CD4-positive, alpha-beta T cell treated with Interleukin-6 for 4 hours (primary cell): ENCODE measurements at regions not wholly inside any gene's neighbourhood (a gene's known extent, or its start where the extent isn't known, plus 50 kb on each side); places are given as distances from the start of the nearest gene placed in this dataset.
"Not testable (repeated sequence)": the region's sequence is repeated elsewhere in the genome, so short reads cannot be mapped to it uniquely, and the experiment has no call there.

Experiments
- DNase-seq: peaks from one replicate; pipeline ENCODE4 v3.0.0-alpha.2; 2020; ENCODE audit warnings: mixed read lengths

- no peak for DNase-seq
Measured at GRCh38 chr20:24418731-24419130, 50.7 kb upstream of the SYNDIG1 start.

GRCh38 chr20:24417485-24417884 lies 51.9 kb upstream of the SYNDIG1 start:
- DNase-seq, result no peak

- not testable (repeated sequence) for DNase-seq
Measured at GRCh38 chr20:24415444-24415843, 54.0 kb upstream of the SYNDIG1 start.

GRCh38 chr20:24411834-24412216 lies 57.6 kb upstream of the SYNDIG1 start:
- DNase-seq, result no peak

- DNase-seq, result no peak
Measured at GRCh38 chr20:24411003-24411833, 58.2 kb upstream of the SYNDIG1 start.

GRCh38 chr20:24407151-24407550 lies 62.3 kb upstream of the SYNDIG1 start:
- DNase-seq, result no peak

- DNase-seq, result no peak
Measured at GRCh38 chr20:24406750-24407149, 62.7 kb upstream of the SYNDIG1 start.

- DNase-seq, result no peak
Measured at GRCh38 chr20:24406251-24406650, 63.2 kb upstream of the SYNDIG1 start.

GRCh38 chr20:24405810-24406209 lies 63.6 kb upstream of the SYNDIG1 start:
- no peak for DNase-seq

- DNase-seq, result no peak
Measured at GRCh38 chr20:24403406-24403805, 66.0 kb upstream of the SYNDIG1 start.

GRCh38 chr20:24402188-24402587 lies 67.2 kb upstream of the SYNDIG1 start:
- no peak for DNase-seq

- no peak for DNase-seq
Measured at GRCh38 chr20:24395151-24395550, 74.3 kb upstream of the SYNDIG1 start.

- DNase-seq, result no peak
Measured at GRCh38 chr20:24393903-24394302, 75.5 kb upstream of the SYNDIG1 start.

GRCh38 chr20:24392612-24393011 lies 76.8 kb upstream of the SYNDIG1 start:
- DNase-seq, result no peak

GRCh38 chr20:24389686-24390085 lies 79.7 kb upstream of the SYNDIG1 start:
- DNase-seq, result peak; percentile 70

- no peak for DNase-seq
Measured at GRCh38 chr20:24388828-24389380, 80.5 kb upstream of the SYNDIG1 start.

- DNase-seq, result no peak
Measured at GRCh38 chr20:24385547-24385946, 83.9 kb upstream of the SYNDIG1 start.

GRCh38 chr20:24384865-24385264 lies 84.6 kb upstream of the SYNDIG1 start:
- no peak for DNase-seq

- no peak for DNase-seq
Measured at GRCh38 chr20:24382743-24383142, 86.7 kb upstream of the SYNDIG1 start.

- DNase-seq, result no peak
Measured at GRCh38 chr20:24382331-24382730, 87.1 kb upstream of the SYNDIG1 start.

GRCh38 chr20:24381886-24382285 lies 87.5 kb upstream of the SYNDIG1 start:
- DNase-seq, result no peak

GRCh38 chr20:24379484-24379927 lies 89.9 kb upstream of the SYNDIG1 start:
- DNase-seq, result no peak

- DNase-seq, result no peak
Measured at GRCh38 chr20:24378661-24379483, 90.6 kb upstream of the SYNDIG1 start.
